ENCODE measurements at regions not wholly inside any gene's neighbourhood (a gene's known extent, or its start where the extent isn't known, plus 50 kb on each side); places are given as distances from the start of the nearest gene placed in this dataset.

DNA sequence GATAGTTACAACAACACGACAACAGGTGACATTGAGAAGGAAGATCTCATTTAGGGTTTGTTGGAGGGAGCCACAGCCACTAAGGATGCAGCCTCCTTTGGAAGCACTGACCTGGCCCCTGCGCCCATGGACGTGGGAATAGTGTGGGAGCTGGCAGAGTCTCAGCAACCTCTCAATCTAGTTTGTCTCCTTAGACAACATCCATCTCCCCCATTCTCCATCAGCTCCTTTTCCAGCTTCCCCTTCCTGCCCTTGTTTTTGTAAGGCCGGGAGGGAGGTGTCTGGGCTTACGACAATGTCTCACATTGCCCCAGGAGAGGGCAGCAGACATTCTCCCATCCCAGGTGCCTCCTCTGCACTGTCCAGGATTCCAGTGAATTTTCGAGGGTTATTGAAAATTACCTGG is 170.2 kb upstream of the PZP start:
- intact Hi-C loops (cut with micrococcal nuclease; ENCODE audit: unreplicated experiment): no loop called here
- no peaks in the 10 kb centered on the region for H3F3A ChIP-seq (ENCODE audit: insufficient read depth, low read depth)
- no TSS peak for BruUV-seq (replicated peaks)
- H3K36me3 ChIP-seq (ENCODE audit: low read depth): no peaks in the 10 kb centered on the region
- no peaks in the 10 kb centered on the region for H4K20me1 ChIP-seq (ENCODE audit: insufficient read depth)
- no peaks in the 10 kb centered on the region for H3K79me2 ChIP-seq (ENCODE audit: low read depth)
- no peak overlapping the region for H3K4me2 ChIP-seq
- peak in 1 of 2 experiments; percentile 37 for DNase-seq
- POLR2A ChIA-PET (ENCODE audit: unreplicated experiment): no interaction called here
- no peak overlapping the region for H2AFZ ChIP-seq
- H3K4me3 ChIP-seq: no peak overlapping the region
- H3K9me2 ChIP-seq (ENCODE audit: insufficient read depth): no peaks in the 10 kb centered on the region
- no peaks in the 10 kb centered on the region for H3K9me3 ChIP-seq (ENCODE audit: insufficient read depth, low read depth)
- peaks cover 25% of the 10 kb centered on the region; the same call in 1 of the 2 replicates for H3K27me3 ChIP-seq (ENCODE audit: insufficient read depth, low read depth)
- no peak overlapping the region for H3K27ac ChIP-seq
- CTCF ChIA-PET: interaction anchor here (0.6 to 0.7 kb wide), 2 partner anchors 315 to 1136 kb away, joined by 3 to 4 read pairs; no protein-coding TSS in a partner anchor
- H3K4me1 ChIP-seq (replicated peaks; ENCODE audit: insufficient read depth): no peaks in the 10 kb centered on the region
- TF ChIP-seq EZH2 (IDR thresholded peaks at IDR 0.05; ENCODE audit: low read depth) (no peak), CTCF (conservative IDR thresholded peaks at IDR 0.05) (peak; percentile 52; the same call in 1 of the 2 replicates)

DNA sequence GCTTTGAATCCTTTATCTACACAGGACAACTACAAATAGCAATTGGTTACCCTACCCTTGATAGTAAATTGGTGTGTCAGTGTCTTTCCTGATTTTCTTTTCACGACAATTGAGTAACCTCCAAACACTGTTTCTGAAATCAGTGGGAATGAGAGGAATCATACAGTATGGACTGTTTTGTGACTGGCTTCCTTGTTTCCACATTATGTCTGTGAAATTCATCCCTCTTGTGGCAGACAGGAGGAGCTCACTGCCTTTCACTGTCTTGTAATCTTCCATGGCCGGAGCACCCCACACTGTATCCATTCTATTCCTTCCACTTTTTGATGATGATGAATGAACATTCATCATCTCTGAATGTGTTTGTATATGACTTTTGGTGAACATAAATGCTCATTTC is 164.0 kb upstream of the PZP start:
- Histone ChIP-seq H3K4me3 (no peak overlapping the region), H2AFZ (no peak overlapping the region), H4K20me1 (ENCODE audit: insufficient read depth) (no peaks in the 10 kb centered on the region), H3K9me3 (ENCODE audit: insufficient read depth, low read depth) (no peaks in the 10 kb centered on the region), H3K4me2 (no peak overlapping the region), H3F3A (ENCODE audit: insufficient read depth, low read depth) (no peaks in the 10 kb centered on the region), H3K36me3 (ENCODE audit: low read depth) (no peaks in the 10 kb centered on the region), H3K4me1 (replicated peaks; ENCODE audit: insufficient read depth) (no peaks in the 10 kb centered on the region), H3K27me3 (ENCODE audit: insufficient read depth, low read depth) (peaks cover 22% of the 10 kb centered on the region; the same call in 1 of the 2 replicates), H3K9me2 (ENCODE audit: insufficient read depth) (no peaks in the 10 kb centered on the region), H3K79me2 (ENCODE audit: low read depth) (no peaks in the 10 kb centered on the region), H3K27ac (no peak overlapping the region)
- TF ChIP-seq EZH2 (IDR thresholded peaks at IDR 0.05; ENCODE audit: low read depth) (no peak), CTCF (conservative IDR thresholded peaks at IDR 0.05) (peak; percentile 36; the same call in 1 of the 2 replicates)
- no peak for DNase-seq
- intact Hi-C loops (cut with micrococcal nuclease; ENCODE audit: unreplicated experiment): no loop called here
- no TSS peak for BruUV-seq (replicated peaks)
- ChIA-PET POLR2A (ENCODE audit: unreplicated experiment) (no interaction called here), CTCF (interaction anchor here (0.7 kb wide), 1 partner anchor 9 kb away, joined by 3 read pairs; no protein-coding TSS in a partner anchor)

- peaks cover 19% of the 10 kb centered on the region; the same call in 1 of the 2 replicates for H3K27me3 ChIP-seq (ENCODE audit: insufficient read depth, low read depth)
- no peak overlapping the region for H3K27ac ChIP-seq
- H2AFZ ChIP-seq: no peak overlapping the region
- no peak for TF ChIP-seq CTCF (conservative IDR thresholded peaks at IDR 0.05)
- no peak for TF ChIP-seq EZH2 (IDR thresholded peaks at IDR 0.05; ENCODE audit: low read depth)
- no peaks in the 10 kb centered on the region for H3K9me2 ChIP-seq (ENCODE audit: insufficient read depth)
- intact Hi-C loops (cut with micrococcal nuclease; ENCODE audit: unreplicated experiment): no loop called here
- no peak overlapping the region for H3K4me2 ChIP-seq
- no peaks in the 10 kb centered on the region for H3K36me3 ChIP-seq (ENCODE audit: low read depth)
- H3F3A ChIP-seq (ENCODE audit: insufficient read depth, low read depth): no peaks in the 10 kb centered on the region
- no peaks in the 10 kb centered on the region for H3K4me1 ChIP-seq (replicated peaks; ENCODE audit: insufficient read depth)
- no peaks in the 10 kb centered on the region for H3K9me3 ChIP-seq (ENCODE audit: insufficient read depth, low read depth)
- no peaks in the 10 kb centered on the region for H3K79me2 ChIP-seq (ENCODE audit: low read depth)
- no peak overlapping the region for H3K4me3 ChIP-seq
- CTCF ChIA-PET: no interaction called here
- no peaks in the 10 kb centered on the region for H4K20me1 ChIP-seq (ENCODE audit: insufficient read depth)
- POLR2A ChIA-PET (ENCODE audit: unreplicated experiment): interaction anchor here (0.6 kb wide), 1 partner anchor 645 kb away, joined by 3 read pairs; no protein-coding TSS in a partner anchor
- DNase-seq: no peak
- BruUV-seq (replicated peaks): no TSS peak
Measured at GRCh38 chr12:9367828-9368227, 159.6 kb upstream of the PZP start.
